Stimulated activated CD8-positive, alpha-beta memory T cell treated with anti-CD3 and anti-CD28 coated beads, Interleukin-4, amount 100 ng/mL, for 48 hours (primary cell): ENCODE measurements at regions not wholly inside any gene's neighbourhood (a gene's known extent, or its start where the extent isn't known, plus 50 kb on each side); places are given as distances from the start of the nearest gene placed in this dataset.

Source experiments
- DNase-seq: peaks from one replicate; pipeline ENCODE4 v3.0.0-alpha.2; 2020

GRCh38 chr5:90185897-90186468, 223.6 kb downstream of the CETN3 start:
- no peak for DNase-seq

- DNase-seq = no peak
Observed at GRCh38 chr5:90184764-90185163, 224.8 kb downstream of the CETN3 start.

GRCh38 chr5:90182726-90183125, 226.8 kb downstream of the CETN3 start:
- DNase-seq = no peak

GRCh38 chr5:90174236-90174635, 235.3 kb downstream of the CETN3 start:
- DNase-seq = no peak

- no peak for DNase-seq
Observed at GRCh38 chr5:90173299-90174030, 236.1 kb downstream of the CETN3 start.

GRCh38 chr5:90171466-90171865, 238.1 kb downstream of the CETN3 start:
- DNase-seq = no peak

- no peak for DNase-seq
Observed at GRCh38 chr5:90170261-90170660, 239.3 kb downstream of the CETN3 start.

- no peak for DNase-seq
Observed at GRCh38 chr5:90169078-90169477, 240.5 kb downstream of the CETN3 start.

GRCh38 chr5:90168399-90168798, 241.2 kb downstream of the CETN3 start:
- DNase-seq = no peak

GRCh38 chr5:90166816-90167215, 242.7 kb downstream of the CETN3 start:
- DNase-seq = no peak

GRCh38 chr5:90162324-90162723, 247.2 kb downstream of the CETN3 start:
- no peak for DNase-seq

GRCh38 chr5:90161414-90161813, 248.1 kb downstream of the CETN3 start:
- no peak for DNase-seq

- no peak for DNase-seq
Observed at GRCh38 chr5:90158131-90158530, 251.4 kb downstream of the CETN3 start.

- DNase-seq = no peak
Observed at GRCh38 chr5:90153031-90153430, 256.5 kb downstream of the CETN3 start.

- no peak for DNase-seq
Observed at GRCh38 chr5:90144625-90145327, 264.8 kb downstream of the CETN3 start.

- no peak for DNase-seq
Observed at GRCh38 chr5:90142541-90142940, 267.0 kb downstream of the CETN3 start.

- no peak for DNase-seq
Observed at GRCh38 chr5:90141984-90142383, 267.6 kb downstream of the CETN3 start.

- no peak for DNase-seq
Observed at GRCh38 chr5:90136952-90137528, 272.5 kb downstream of the CETN3 start.

- no peak for DNase-seq
Observed at GRCh38 chr5:90135779-90136378, 273.7 kb downstream of the CETN3 start.

- DNase-seq = no peak
Observed at GRCh38 chr5:90134892-90135291, 274.7 kb downstream of the CETN3 start.

GRCh38 chr5:90134381-90134780, 275.2 kb downstream of the CETN3 start:
- DNase-seq = no peak

GRCh38 chr5:90133941-90134340, 275.6 kb downstream of the CETN3 start:
- DNase-seq = no peak

GRCh38 chr5:90131383-90132133, 278.0 kb downstream of the CETN3 start:
- no peak for DNase-seq
